ENCODE measurements at regions not wholly inside any gene's neighbourhood (a gene's known extent, or its start where the extent isn't known, plus 50 kb on each side); places are given as distances from the start of the nearest gene placed in this dataset.
A peak's percentile ranks its signal among the peaks of the same experiment; 100 is the strongest.

DNA sequence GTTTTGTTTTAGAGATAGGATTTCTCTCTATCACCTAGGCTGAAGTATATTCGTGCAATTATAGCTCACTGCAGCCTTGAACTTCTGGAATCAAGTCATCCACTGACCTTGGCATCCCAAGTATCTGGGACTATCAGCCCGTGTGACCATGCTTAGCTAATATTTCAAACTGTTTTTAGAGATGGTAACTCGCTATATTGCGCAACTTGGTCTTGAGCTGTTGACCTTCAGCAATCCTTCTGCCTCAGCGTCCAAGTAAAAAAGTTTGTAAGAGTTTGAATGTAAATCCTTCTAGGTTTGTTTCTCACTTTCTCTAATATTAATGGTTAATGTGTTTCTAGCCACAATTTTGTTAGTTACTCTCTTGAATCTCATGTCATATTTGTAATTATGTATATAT is 1243.5 kb upstream of the CADM2 start:
- Mint-ChIP-seq H3K27me3 (no peaks in the 10 kb centered on the region), H3K9me3 (peaks cover 0 to 4% (median 0%) of the 10 kb centered on the region in 7 donors), H3K4me3 (no peak overlapping the region), H3K4me1 (no peaks in the 10 kb centered on the region), H3K27ac (no peak overlapping the region), H3K36me3 (no peaks in the 10 kb centered on the region)
- no peak for ATAC-seq (ENCODE audit: low read depth in 2 of 2)
- no peak for DNase-seq

DNA sequence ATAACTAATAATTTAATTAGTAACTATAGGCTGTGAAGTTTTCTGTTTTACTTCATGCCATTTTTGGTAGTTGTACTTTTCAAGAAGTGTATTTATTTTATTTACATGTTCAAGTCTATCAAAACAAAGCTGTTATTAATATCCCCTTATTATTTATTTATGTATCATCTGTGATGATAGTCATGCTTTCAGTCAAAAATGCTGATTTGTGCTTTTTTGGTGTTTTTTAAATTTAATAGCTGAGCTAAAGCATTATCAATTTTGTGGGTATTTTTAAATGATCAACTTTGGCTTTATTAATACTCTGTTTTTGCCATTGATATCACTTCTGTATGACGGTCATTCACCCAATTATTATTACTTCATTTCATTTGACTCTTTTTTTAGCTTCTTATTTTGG is 1229.2 kb upstream of the CADM2 start:
- Mint-ChIP-seq H3K36me3 (no peaks in the 10 kb centered on the region), H3K27me3 (no peaks in the 10 kb centered on the region), H3K4me3 (no peak overlapping the region), H3K4me1 (no peaks in the 10 kb centered on the region), H3K27ac (no peak overlapping the region), H3K9me3 (peaks cover 8 to 18% (median 11%) of the 10 kb centered on the region in 7 donors)
- DNase-seq (no peak), ATAC-seq (ENCODE audit: low read depth in 2 of 2) (no peak)

DNA sequence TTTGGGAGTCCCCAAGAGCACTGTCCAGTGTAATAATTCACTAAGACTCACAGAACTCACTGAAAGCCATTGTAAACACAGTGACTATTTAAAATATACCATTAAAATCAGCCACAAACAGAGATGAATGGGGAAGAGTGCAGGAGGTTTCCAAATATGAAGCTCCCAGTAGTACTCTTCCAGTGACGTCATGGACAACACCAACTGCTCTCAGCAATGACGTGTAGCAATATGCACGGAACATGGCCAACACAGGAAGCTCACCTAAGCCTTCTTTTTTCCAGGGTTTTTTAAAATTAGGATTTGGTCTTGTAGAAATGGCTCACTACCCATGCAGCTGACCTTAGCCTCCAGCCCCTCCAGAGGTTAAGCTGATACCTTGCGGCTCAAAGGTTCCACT is 1224.1 kb upstream of the CADM2 start:
- no peak for ATAC-seq (ENCODE audit: low read depth in 2 of 2)
- Mint-ChIP-seq H3K36me3 (no peaks in the 10 kb centered on the region), H3K4me3 (no peak overlapping the region), H3K9me3 (peaks cover 0 to 2% (median 0%) of the 10 kb centered on the region in 7 donors), H3K4me1 (no peaks in the 10 kb centered on the region), H3K27ac (no peak overlapping the region), H3K27me3 (no peaks in the 10 kb centered on the region)
- no peak for DNase-seq

DNA sequence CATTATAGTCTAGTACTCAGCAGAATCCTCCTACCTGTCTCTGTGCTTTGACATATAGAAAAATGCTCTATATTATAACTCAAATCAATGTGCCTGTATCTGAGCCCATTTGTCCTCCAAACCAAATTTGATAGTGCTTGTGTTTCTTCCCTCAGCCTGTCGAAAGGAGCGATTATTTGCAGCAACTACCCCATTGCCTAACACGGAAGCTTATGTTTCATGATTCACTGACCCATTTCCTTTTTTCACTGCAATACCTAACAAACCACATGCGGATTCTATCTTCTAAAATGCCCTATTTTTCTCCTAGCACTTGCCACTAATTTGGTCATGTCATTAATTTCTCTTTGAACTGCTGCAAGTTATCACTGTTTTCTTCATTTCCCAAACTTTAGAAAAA is 1220.6 kb upstream of the CADM2 start:
- Mint-ChIP-seq H3K9me3 (peaks cover 0 to 2% (median 0%) of the 10 kb centered on the region in 7 donors), H3K27me3 (no peaks in the 10 kb centered on the region), H3K36me3 (no peaks in the 10 kb centered on the region), H3K4me3 (no peak overlapping the region), H3K27ac (no peak overlapping the region), H3K4me1 (no peaks in the 10 kb centered on the region)
- no peak for ATAC-seq (ENCODE audit: low read depth in 2 of 2)
- no peak for DNase-seq

DNA sequence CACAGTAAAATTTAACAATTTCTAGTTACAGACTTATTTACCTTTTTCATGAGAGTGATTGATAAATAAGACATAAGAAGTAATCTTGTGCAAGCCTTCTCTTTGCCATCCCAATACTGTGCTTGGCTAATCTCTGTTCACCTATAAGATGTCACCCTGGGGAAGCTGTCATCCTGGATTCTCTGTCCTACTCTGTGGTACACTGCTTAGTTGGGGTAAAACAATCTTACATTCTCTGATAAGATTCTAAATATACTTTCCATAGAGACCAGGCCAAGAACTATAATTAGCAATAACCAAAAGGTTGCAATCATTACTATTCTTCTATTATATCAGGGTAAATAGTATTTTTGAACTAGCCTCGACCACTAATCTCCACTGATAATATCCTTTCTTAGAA is 1218.3 kb upstream of the CADM2 start:
- ATAC-seq (ENCODE audit: low read depth in 2 of 2) (no peak), DNase-seq (no peak)
- peaks cover 0 to 6% (median 0%) of the 10 kb centered on the region in 7 donors for H3K9me3 Mint-ChIP-seq
- no peaks in the 10 kb centered on the region for H3K27me3 Mint-ChIP-seq
- H3K4me3 Mint-ChIP-seq, result no peak overlapping the region
- H3K36me3 Mint-ChIP-seq, result no peaks in the 10 kb centered on the region
- no peaks in the 10 kb centered on the region for H3K4me1 Mint-ChIP-seq
- H3K27ac Mint-ChIP-seq, result no peak overlapping the region

DNA sequence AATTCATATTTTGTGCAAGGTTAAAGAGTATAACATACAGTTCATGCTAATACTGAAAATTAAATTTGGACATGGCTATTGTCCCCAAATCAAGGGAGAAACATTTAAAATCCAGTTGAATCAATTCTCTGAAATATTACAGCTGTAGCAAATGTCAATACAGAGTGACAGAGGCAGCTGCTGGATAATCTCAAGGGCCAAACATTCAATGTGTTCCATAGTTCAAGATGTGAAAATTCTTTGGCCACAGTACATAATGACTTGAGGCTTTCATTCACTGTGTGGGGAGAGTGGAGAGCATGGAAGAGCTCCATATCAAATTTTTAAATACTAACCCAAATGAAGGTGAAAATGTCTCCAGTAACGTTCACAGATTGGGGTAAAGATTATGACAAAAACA is 1192.8 kb upstream of the CADM2 start:
- H3K4me3 Mint-ChIP-seq, result no peak overlapping the region
- DNase-seq, result no peak
- no peak for ATAC-seq (ENCODE audit: low read depth in 2 of 2)
- H3K9me3 Mint-ChIP-seq, result peaks cover 0 to 5% (median 3%) of the 10 kb centered on the region in 7 donors
- H3K4me1 Mint-ChIP-seq, result no peaks in the 10 kb centered on the region
- no peaks in the 10 kb centered on the region for H3K36me3 Mint-ChIP-seq
- H3K27ac Mint-ChIP-seq, result no peak overlapping the region
- H3K27me3 Mint-ChIP-seq, result no peaks in the 10 kb centered on the region

DNA sequence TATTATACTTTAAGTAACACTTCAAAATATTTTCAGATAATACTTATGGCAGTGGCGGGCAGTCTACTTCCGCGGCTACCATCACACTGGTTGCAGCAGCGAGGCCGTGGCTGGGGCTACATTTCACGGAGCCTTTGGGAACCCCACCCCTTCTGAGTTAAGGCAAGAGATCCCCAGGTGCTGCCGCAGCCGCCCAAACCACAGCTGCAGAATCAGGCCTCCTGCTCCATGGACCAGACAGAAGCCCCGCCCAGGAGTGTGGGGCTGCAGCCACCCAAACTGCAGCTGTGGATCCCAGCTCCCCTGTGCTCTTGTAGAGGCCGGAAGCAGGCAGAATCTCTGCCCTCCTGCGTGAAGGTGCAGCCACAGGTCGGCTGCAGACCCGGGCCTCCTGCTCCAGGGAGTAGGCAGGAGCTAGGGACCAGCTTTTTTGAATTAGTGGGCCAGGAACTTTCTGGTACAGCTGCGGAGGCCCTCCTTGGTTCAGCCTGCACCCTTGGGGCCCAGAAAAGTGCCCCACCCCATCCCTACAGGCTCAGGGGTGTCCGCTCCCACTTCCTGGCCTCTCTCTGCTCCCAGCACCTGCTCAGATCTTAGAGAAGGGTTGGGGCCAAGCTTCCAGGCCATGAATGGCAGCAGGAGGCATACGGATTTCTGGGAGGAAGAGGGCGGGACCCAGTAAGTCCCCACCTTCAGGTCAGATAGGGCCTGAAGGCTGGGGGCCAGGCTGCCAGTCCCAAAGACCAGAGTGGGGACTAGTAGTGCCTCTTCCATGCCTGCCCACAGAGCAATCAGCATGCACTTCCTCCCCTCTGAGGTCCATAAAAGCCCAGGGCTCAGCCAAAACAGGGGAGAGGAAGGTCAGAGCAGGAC is 1188.8 kb upstream of the CADM2 start:
- H3K4me1 Mint-ChIP-seq, result no peaks in the 10 kb centered on the region
- DNase-seq (no peak), ATAC-seq (ENCODE audit: low read depth in 2 of 2) (no peak)
- H3K27ac Mint-ChIP-seq, result no peak overlapping the region
- H3K27me3 Mint-ChIP-seq, result no peaks in the 10 kb centered on the region
- peaks cover 0 to 4% (median 0%) of the 10 kb centered on the region in 7 donors for H3K9me3 Mint-ChIP-seq
- no peaks in the 10 kb centered on the region for H3K36me3 Mint-ChIP-seq
- no peak overlapping the region for H3K4me3 Mint-ChIP-seq

DNA sequence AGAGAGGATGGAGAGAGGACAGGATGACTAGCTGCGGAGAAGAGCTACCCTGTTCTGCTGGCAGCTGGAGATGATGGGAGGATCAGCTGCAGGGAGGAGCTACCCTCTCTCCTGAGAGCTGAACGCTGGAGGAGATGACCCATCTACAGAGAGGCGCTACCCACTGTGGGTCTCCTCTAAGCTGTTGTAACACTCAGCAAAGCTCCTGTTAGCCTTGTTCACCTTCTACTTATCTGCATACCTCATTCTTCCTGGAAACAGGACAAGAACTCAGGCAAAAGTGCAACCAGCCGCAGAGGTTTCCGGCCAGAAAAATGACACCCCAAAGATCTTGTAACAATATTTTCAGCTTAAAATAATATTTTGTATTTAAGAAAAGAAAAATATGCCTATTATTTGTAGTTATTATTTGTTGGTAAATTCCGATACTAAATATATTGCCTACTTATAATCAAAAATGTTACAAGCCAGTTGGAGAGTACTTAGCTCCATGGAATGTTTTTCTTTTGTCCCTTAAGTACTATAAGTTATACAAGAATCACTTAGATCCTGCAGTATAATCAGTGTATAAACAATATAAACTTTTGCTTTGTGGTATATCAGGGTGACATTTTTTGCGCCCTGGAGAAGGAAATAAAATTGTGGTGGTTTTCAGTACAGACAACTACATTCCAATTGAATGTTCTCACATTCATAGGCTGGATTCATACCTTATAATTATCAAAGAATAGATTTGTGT is 1188.0 kb upstream of the CADM2 start:
- DNase-seq (no peak), ATAC-seq (ENCODE audit: low read depth in 2 of 2) (no peak)
- H3K27ac Mint-ChIP-seq, result no peak overlapping the region
- peaks cover 0 to 4% (median 0%) of the 10 kb centered on the region in 7 donors for H3K9me3 Mint-ChIP-seq
- no peaks in the 10 kb centered on the region for H3K36me3 Mint-ChIP-seq
- no peaks in the 10 kb centered on the region for H3K27me3 Mint-ChIP-seq
- H3K4me1 Mint-ChIP-seq, result no peaks in the 10 kb centered on the region
- no peak overlapping the region for H3K4me3 Mint-ChIP-seq

DNA sequence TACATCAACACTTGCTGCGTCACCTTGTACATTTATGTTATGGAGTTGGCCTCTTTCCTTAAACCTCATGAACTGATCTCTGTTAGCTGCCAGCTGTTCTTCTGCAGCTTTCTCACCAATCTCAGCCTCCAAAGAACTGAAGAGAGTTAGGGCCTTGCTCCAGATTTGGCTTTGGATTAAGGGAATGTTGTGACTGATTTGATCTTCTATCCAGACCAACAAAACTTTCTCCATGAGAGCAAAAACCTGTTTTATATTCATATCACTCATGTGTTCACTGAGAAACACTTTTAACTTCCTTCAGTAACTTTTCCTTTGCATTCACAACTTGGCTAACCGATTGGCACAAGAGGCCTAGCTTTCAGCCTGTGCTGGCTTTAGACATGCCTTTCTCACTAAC is 1156.0 kb upstream of the CADM2 start:
- Mint-ChIP-seq H3K4me3 (no peak overlapping the region), H3K27ac (no peak overlapping the region), H3K27me3 (no peaks in the 10 kb centered on the region), H3K9me3 (peaks cover 0 to 10% (median 2%) of the 10 kb centered on the region in 7 donors), H3K4me1 (no peaks in the 10 kb centered on the region), H3K36me3 (no peaks in the 10 kb centered on the region)
- no peak for DNase-seq
- no peak for ATAC-seq (ENCODE audit: low read depth in 2 of 2)

DNA sequence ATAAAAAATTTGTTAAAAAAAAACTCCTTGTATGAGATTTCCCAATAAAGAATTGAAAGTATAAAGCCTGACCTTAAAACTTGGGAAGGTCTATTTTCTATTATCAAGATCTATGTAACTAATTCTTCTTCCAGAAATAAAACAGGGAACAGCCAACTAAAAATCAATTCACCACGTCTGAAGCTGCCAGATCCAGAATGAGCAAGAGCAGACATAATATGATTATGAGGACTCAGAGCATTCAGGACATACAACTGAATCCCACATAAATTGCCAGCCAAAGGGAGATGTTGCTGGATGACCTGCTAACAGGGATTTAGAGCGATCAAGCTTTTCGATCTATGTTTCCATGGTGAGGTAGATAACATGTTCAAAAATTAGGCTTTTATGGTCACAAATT is 1151.3 kb upstream of the CADM2 start:
- no peak for ATAC-seq (ENCODE audit: low read depth in 2 of 2)
- Mint-ChIP-seq H3K27me3 (no peaks in the 10 kb centered on the region), H3K27ac (no peak overlapping the region), H3K36me3 (no peaks in the 10 kb centered on the region), H3K4me3 (no peak overlapping the region), H3K9me3 (peaks cover 0 to 16% (median 7%) of the 10 kb centered on the region in 7 donors), H3K4me1 (no peaks in the 10 kb centered on the region)
- no peak for DNase-seq

DNA sequence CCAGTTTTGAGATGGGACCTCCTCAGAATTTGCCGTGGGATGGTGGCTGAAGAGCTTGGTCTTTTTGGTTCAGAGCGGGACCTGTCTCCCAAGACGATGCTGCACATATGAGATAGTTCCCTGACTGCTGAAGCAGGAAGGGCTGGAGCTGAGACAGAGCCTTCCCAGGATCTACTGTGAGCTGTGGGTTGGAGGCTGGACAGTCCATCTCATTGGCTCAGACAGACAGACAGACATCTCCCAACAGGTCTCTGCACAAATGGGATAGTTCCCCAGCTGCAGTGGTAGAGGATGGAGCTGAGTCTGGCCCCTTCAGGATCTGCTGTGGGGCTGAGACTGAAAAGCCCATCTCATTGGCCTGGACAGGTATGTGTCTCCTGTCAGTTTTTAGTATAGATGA is 1145.6 kb upstream of the CADM2 start:
- no peaks in the 10 kb centered on the region for H3K36me3 Mint-ChIP-seq
- no peak overlapping the region for H3K27ac Mint-ChIP-seq
- peaks cover 0 to 19% (median 9%) of the 10 kb centered on the region in 7 donors for H3K9me3 Mint-ChIP-seq
- no peaks in the 10 kb centered on the region for H3K27me3 Mint-ChIP-seq
- no peak overlapping the region for H3K4me3 Mint-ChIP-seq
- DNase-seq, result no peak
- ATAC-seq (ENCODE audit: low read depth in 2 of 2), result no peak
- H3K4me1 Mint-ChIP-seq, result no peaks in the 10 kb centered on the region

DNA sequence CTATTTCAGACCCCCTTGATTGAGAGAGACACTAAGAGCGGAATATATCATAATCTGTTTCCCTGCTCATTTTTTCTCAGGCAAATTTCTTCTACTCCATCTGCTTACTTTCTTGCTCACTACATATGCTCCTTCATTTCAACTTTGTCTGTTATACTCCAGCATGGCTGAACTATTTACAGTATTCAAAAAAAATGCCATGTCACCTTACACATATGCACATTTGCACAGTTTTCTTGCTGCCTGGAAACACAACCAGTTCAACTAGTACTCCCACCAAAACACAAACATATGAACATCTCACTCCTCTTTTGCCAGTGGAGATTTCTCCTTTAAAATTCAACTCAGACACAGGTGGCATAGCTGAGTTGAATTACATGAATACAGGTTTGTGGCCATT is 1142.1 kb upstream of the CADM2 start:
- H3K27me3 Mint-ChIP-seq, result no peaks in the 10 kb centered on the region
- DNase-seq, result no peak
- peak overlapping the region in 1 of 6 donors; percentile 46 for H3K27ac Mint-ChIP-seq
- no peaks in the 10 kb centered on the region for H3K36me3 Mint-ChIP-seq
- H3K9me3 Mint-ChIP-seq, result peaks cover 0 to 13% (median 0%) of the 10 kb centered on the region in 7 donors
- H3K4me3 Mint-ChIP-seq, result no peak overlapping the region
- H3K4me1 Mint-ChIP-seq, result no peaks in the 10 kb centered on the region
- no peak for ATAC-seq (ENCODE audit: low read depth in 2 of 2)

DNA sequence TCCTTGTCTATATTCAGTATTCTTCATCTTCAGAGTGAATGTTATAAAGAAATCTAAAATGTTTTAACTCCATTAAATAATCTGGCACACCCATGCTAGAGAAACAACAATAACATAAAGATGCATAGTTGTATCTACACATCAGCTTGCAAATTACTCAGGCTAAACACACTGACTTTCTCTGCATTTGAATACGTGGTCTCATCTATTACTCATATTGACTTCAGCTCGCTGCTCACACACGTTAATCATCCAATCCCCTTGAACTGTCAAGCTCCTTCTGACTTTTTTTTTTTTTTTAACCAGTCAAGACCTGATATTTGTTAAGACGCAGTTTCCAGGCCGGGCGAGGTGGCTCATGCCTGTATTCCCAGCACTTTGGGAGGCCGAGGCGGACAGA is 1137.3 kb upstream of the CADM2 start:
- DNase-seq, result no peak
- Mint-ChIP-seq H3K4me3 (no peak overlapping the region), H3K9me3 (peaks cover 0 to 6% (median 0%) of the 10 kb centered on the region in 7 donors), H3K4me1 (no peaks in the 10 kb centered on the region), H3K27me3 (no peaks in the 10 kb centered on the region), H3K36me3 (no peaks in the 10 kb centered on the region), H3K27ac (no peak overlapping the region)
- ATAC-seq (ENCODE audit: low read depth in 2 of 2), result no peak

DNA sequence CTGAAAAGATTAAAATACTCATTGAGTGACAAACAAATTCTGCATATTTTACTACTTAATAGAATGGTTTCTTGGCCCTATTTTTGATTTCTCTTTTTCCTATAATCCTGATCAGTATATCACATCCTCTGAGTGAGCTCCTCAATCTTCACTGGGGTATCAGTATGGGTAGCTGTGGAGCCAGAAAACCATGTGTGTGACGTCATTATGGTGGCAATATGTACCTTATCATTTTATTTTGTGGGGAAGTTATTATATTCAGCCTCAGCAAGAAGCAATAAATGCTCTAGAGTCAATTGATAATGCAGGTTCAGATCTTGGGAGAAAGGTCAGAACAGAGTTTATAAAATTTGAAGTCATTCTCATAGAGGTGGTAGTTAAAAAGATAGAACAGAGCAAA is 1135.7 kb upstream of the CADM2 start:
- DNase-seq, result no peak
- Mint-ChIP-seq H3K4me1 (no peaks in the 10 kb centered on the region), H3K9me3 (peaks cover 0 to 6% (median 2%) of the 10 kb centered on the region in 7 donors), H3K36me3 (no peaks in the 10 kb centered on the region), H3K27ac (no peak overlapping the region), H3K4me3 (no peak overlapping the region), H3K27me3 (no peaks in the 10 kb centered on the region)
- ATAC-seq (ENCODE audit: low read depth in 2 of 2), result no peak

Measured in naive B cell (primary cell).